ENCODE measurements at regions not wholly inside any gene's neighbourhood (a gene's known extent, or its start where the extent isn't known, plus 50 kb on each side); places are given as distances from the start of the nearest gene placed in this dataset.

- TF ChIP-seq ZNF518A (tag by site-specific recombination; conservative IDR thresholded peaks at IDR 0.05; ENCODE audit: low read depth) (no peak), PRDM6 (tag by site-specific recombination; IDR thresholded peaks at IDR 0.05) (no peak), ZNF560 (tag by site-specific recombination; IDR thresholded peaks at IDR 0.05; ENCODE audit: borderline replicate concordance) (no peak), ZNF223 (tag by site-specific recombination; IDR thresholded peaks at IDR 0.05) (no peak), ZFP3 (tag by site-specific recombination; IDR thresholded peaks at IDR 0.05; ENCODE audit: low read depth) (no peak)
- TF ChIP-seq, protein P1, sequence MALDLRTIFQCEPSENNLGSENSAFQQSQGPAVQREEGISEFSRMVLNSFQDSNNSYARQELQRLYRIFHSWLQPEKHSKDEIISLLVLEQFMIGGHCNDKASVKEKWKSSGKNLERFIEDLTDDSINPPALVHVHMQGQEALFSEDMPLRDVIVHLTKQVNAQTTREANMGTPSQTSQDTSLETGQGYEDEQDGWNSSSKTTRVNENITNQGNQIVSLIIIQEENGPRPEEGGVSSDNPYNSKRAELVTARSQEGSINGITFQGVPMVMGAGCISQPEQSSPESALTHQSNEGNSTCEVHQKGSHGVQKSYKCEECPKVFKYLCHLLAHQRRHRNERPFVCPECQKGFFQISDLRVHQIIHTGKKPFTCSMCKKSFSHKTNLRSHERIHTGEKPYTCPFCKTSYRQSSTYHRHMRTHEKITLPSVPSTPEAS (tag by site-specific recombination; IDR thresholded peaks at IDR 0.05) = no peak
These were observed 51.0 kb upstream of the COBL start (continued) for GRCh38 chr7:51367614-51367968.

DNA sequence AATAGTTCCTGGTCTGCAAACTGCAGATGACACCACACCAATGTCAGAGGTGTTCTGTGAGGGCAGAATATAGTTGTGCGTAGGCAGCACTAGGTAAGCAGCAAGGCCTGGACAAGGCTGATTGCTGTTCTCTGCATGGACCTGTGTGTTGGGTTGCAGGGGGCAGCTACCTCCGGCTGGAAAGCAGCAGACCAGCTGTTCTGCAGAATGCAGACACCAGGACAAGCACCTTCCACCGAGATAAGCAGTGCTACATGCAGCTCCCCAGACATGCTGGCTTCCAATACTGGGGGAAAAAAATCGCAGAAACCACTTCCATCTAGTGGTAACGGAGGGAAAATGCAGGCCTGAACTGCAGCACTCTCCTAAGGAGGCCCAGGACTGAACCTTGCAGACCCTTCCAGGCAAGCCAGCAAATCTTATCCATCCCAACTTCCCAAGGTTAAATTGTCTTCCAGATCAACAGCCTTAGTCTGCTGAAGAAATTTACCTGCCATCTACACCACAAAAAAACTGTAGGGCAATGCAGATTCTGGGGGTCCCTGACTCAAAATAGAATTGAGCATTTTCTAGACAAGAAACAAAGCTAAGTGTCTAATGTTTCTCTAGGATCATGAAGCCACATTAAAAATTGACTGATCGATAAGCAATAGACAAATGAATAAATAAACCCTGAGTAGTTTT lies 50.5 kb upstream of the COBL start:
- Histone ChIP-seq H3K4me3 (ENCODE audit: low read depth, low read length) (no peak overlapping the region), H3K4me1 (ENCODE audit: control insufficient read depth, insufficient read depth, low read length) (no peaks in the 10 kb centered on the region), H3K9me3 (ENCODE audit: control insufficient read depth, insufficient read depth, low read depth, low read length) (no peaks in the 10 kb centered on the region), H3K27ac (ENCODE audit: extremely low read depth, low read depth, low read length) (no peak overlapping the region), H3K36me3 (ENCODE audit: control insufficient read depth in 2 of 2, insufficient read depth in 1 of 2, low read length in 2 of 2) (no peaks in the 10 kb centered on the region; a peak in 1 of 3 replicates)
- POLR2A ChIA-PET = interaction anchor here (1.5 kb wide), 1 partner anchor 204 kb away, joined by 4 read pairs; no protein-coding TSS in a partner anchor
- CTCF ChIA-PET = interaction anchor here (0.6 to 11.5 kb wide), 47 partner anchors 8 to 1275 kb away, joined by 3 to 277 read pairs (median 4); no protein-coding TSS in a partner anchor
- TF ChIP-seq ZSCAN18 (tag by site-specific recombination; IDR thresholded peaks at IDR 0.05) (no peak), FEZF1 (tag by site-specific recombination; IDR thresholded peaks at IDR 0.05) (no peak), KLF16 (tag by site-specific recombination; IDR thresholded peaks at IDR 0.05) (no peak), ZNF585B (tag by site-specific recombination; IDR thresholded peaks at IDR 0.05) (no peak), ZNF555 (tag by site-specific recombination; conservative IDR thresholded peaks at IDR 0.05) (no peak), ATF2 (tag by site-specific recombination; IDR thresholded peaks at IDR 0.05; ENCODE audit: low read depth) (no peak), ZNF394 (tag by site-specific recombination; IDR thresholded peaks at IDR 0.05; ENCODE audit: borderline replicate concordance) (no peak), ZNF174 (tag by site-specific recombination; IDR thresholded peaks at IDR 0.05) (no peak), ZNF600 (tag by site-specific recombination; IDR thresholded peaks at IDR 0.05) (0 out of 2 replicates have a peak, but pooled peaks have one; percentile 53), CTCF (tag by site-specific recombination; IDR thresholded peaks at IDR 0.05) (peak; percentile 62), PRDM4 (tag by site-specific recombination; IDR thresholded peaks at IDR 0.05) (no peak), ZXDB (tag by site-specific recombination; IDR thresholded peaks at IDR 0.05) (no peak), ZFHX2 (tag by site-specific recombination; conservative IDR thresholded peaks at IDR 0.05) (no peak), ZNF561 (tag by site-specific recombination; IDR thresholded peaks at IDR 0.05; ENCODE audit: borderline replicate concordance) (no peak)

Measured in HEK293 (cell line).